ENCODE measurements at regions not wholly inside any gene's neighbourhood (a gene's known extent, or its start where the extent isn't known, plus 50 kb on each side); places are given as distances from the start of the nearest gene placed in this dataset.

GRCh38 chr9:79254900-79255650 is 316.7 kb upstream of the TLE4 start:
- BruUV-seq (replicated peaks): no TSS peak
- H3K4me3 ChIP-seq (replicated peaks in 1 of 3; ENCODE audit: insufficient read depth in 1 of 3, low read depth in 1 of 3, low read length in 3 of 3): no peak overlapping the region
- peaks cover 6% of the 10 kb centered on the region in 2 experiments for H3K27me3 ChIP-seq (ENCODE audit: control insufficient read depth in 2 of 2, insufficient read depth in 2 of 2, low read length in 2 of 2)
- intact Hi-C loops (cut with micrococcal nuclease): loop anchor here (5.0 kb wide), 1 partner anchor 503 kb away; no protein-coding TSS in a partner anchor
- H3K4me1 ChIP-seq (ENCODE audit: control insufficient read depth, extremely low read depth, insufficient read depth, low read length): no peaks in the 10 kb centered on the region
- no peaks in the 10 kb centered on the region for H3K9me3 ChIP-seq (replicated peaks; ENCODE audit: control insufficient read depth, insufficient read depth, low read length)
- ChIA-PET POLR2A (no interaction called here), CTCF (interaction anchor here (0.9 to 1.5 kb wide), 6 partner anchors 15 to 815 kb away, joined by 3 to 8 read pairs (median 4); no protein-coding TSS in a partner anchor)
- no peak for TF ChIP-seq GATA2 (IDR thresholded peaks at IDR 0.05; ENCODE audit: insufficient read depth, insufficient read length, low read depth, low read length)
- no peak for TF ChIP-seq POLR2AphosphoS5 (IDR thresholded peaks at IDR 0.05; ENCODE audit: insufficient read depth, low read depth, low read length)
- no peak for TF ChIP-seq JUN (IDR thresholded peaks at IDR 0.05; ENCODE audit: borderline replicate concordance, insufficient read depth, insufficient read length, low read depth)
- no peak for TF ChIP-seq EZH2 (IDR thresholded peaks at IDR 0.05; ENCODE audit: borderline replicate concordance, low read depth, low read length, severe bottlenecking)
- TF ChIP-seq MAX (IDR thresholded peaks at IDR 0.05; ENCODE audit: insufficient read depth, insufficient read length): no peak
- TF ChIP-seq POLR2A (IDR thresholded peaks at IDR 0.05; ENCODE audit: low read depth, low read length): no peak
- TF ChIP-seq FOS (IDR thresholded peaks at IDR 0.05; ENCODE audit: borderline replicate concordance, insufficient read depth, low read length): no peak
- no peak for TF ChIP-seq MYC (IDR thresholded peaks at IDR 0.05; ENCODE audit: low read depth, low read length)
- TF ChIP-seq CTCF (IDR thresholded peaks at IDR 0.05; ENCODE audit: extremely low read depth in 1 of 2, insufficient read depth in 1 of 2, low read depth in 1 of 2, low read length in 2 of 2): no peak
- H4K20me1 ChIP-seq (replicated peaks; ENCODE audit: control insufficient read depth, extremely low read depth, insufficient read depth, low read length): no peaks in the 10 kb centered on the region
- H3K9me1 ChIP-seq (replicated peaks; ENCODE audit: control insufficient read depth, extremely low read depth, insufficient read depth, low read length): no peaks in the 10 kb centered on the region
- no peaks in the 10 kb centered on the region for H3K36me3 ChIP-seq (ENCODE audit: control insufficient read depth in 2 of 2, extremely low read depth in 1 of 2, insufficient read depth in 2 of 2, low read length in 2 of 2)
- no peaks in the 10 kb centered on the region for H3K79me2 ChIP-seq (ENCODE audit: control insufficient read depth, insufficient read depth, low read length)
- no peak for FAIRE-seq
- dilution Hi-C loops (cut with MboI; ENCODE audit: extremely low pct_ligation_motif_present, low sequenced_read_pairs): no loop called here
- no peak for DNase-seq (ENCODE audit: low read depth, low spot score)
- H3K9ac ChIP-seq (replicated peaks; ENCODE audit: extremely low read depth, insufficient read depth, low read length): no peak overlapping the region
- no peak overlapping the region for H2AFZ ChIP-seq (ENCODE audit: low read depth, low read length)
- no peak overlapping the region for H3K4me2 ChIP-seq (ENCODE audit: insufficient read depth, low read length)
- H3K27ac ChIP-seq (ENCODE audit: insufficient read depth, low read depth, low read length): no peak overlapping the region
